ENCODE measurements at regions not wholly inside any gene's neighbourhood (a gene's known extent, or its start where the extent isn't known, plus 50 kb on each side); places are given as distances from the start of the nearest gene placed in this dataset.

DNA sequence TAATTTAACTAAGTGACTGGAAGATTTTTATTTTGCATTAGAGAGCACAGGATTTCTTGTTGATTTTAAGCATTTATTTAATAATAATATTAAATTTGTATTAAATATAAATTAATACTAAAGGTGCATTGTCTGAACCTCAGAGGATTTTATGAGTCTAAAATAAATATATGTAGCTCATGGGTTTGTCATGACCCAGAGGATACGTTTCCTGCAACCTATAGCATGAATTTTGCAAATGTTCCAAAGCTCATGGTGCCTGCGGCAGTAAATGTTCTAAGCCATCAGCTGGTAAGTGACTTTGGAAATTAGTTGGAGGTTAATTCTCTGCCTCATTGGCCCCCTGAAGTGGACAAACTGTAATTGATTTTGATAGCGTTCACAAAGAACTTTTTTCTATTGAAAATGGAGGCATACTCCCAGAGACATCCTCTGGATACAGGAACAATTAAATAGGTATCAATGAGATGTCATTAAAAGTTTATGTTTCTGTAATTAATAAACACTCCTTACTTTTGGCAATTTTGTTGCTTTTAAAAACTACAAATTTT, 397.4 kb downstream of the ANKRD7 start:
- TF ChIP-seq GABPA (IDR thresholded peaks at IDR 0.05; ENCODE audit: low read depth) (no peak), POLR2AphosphoS5 (IDR thresholded peaks at IDR 0.05; ENCODE audit: low read depth) (no peak), SPI1 (IDR thresholded peaks at IDR 0.05; ENCODE audit: borderline replicate concordance, low read depth) (no peak)
- TF ChIP-seq, protein P1, sequence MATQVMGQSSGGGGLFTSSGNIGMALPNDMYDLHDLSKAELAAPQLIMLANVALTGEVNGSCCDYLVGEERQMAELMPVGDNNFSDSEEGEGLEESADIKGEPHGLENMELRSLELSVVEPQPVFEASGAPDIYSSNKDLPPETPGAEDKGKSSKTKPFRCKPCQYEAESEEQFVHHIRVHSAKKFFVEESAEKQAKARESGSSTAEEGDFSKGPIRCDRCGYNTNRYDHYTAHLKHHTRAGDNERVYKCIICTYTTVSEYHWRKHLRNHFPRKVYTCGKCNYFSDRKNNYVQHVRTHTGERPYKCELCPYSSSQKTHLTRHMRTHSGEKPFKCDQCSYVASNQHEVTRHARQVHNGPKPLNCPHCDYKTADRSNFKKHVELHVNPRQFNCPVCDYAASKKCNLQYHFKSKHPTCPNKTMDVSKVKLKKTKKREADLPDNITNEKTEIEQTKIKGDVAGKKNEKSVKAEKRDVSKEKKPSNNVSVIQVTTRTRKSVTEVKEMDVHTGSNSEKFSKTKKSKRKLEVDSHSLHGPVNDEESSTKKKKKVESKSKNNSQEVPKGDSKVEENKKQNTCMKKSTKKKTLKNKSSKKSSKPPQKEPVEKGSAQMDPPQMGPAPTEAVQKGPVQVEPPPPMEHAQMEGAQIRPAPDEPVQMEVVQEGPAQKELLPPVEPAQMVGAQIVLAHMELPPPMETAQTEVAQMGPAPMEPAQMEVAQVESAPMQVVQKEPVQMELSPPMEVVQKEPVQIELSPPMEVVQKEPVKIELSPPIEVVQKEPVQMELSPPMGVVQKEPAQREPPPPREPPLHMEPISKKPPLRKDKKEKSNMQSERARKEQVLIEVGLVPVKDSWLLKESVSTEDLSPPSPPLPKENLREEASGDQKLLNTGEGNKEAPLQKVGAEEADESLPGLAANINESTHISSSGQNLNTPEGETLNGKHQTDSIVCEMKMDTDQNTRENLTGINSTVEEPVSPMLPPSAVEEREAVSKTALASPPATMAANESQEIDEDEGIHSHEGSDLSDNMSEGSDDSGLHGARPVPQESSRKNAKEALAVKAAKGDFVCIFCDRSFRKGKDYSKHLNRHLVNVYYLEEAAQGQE (IDR thresholded peaks at IDR 0.05; ENCODE audit: insufficient replicate concordance, low read depth) = no peak
- TF ChIP-seq, protein P2, sequence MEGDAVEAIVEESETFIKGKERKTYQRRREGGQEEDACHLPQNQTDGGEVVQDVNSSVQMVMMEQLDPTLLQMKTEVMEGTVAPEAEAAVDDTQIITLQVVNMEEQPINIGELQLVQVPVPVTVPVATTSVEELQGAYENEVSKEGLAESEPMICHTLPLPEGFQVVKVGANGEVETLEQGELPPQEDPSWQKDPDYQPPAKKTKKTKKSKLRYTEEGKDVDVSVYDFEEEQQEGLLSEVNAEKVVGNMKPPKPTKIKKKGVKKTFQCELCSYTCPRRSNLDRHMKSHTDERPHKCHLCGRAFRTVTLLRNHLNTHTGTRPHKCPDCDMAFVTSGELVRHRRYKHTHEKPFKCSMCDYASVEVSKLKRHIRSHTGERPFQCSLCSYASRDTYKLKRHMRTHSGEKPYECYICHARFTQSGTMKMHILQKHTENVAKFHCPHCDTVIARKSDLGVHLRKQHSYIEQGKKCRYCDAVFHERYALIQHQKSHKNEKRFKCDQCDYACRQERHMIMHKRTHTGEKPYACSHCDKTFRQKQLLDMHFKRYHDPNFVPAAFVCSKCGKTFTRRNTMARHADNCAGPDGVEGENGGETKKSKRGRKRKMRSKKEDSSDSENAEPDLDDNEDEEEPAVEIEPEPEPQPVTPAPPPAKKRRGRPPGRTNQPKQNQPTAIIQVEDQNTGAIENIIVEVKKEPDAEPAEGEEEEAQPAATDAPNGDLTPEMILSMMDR (IDR thresholded peaks at IDR 0.05; ENCODE audit: insufficient read depth, low read length) = no peak
- no peak overlapping the region for H3K27ac ChIP-seq (replicated peaks)
- H3K4me3 ChIP-seq (replicated peaks; ENCODE audit: insufficient read depth, low read length) = no peak overlapping the region
- no peaks in the 10 kb centered on the region for H3K27me3 ChIP-seq (ENCODE audit: insufficient read depth, poor library complexity, severe bottlenecking)
- DNase-seq (ENCODE audit: low read depth in 1 of 2, low spot score in 1 of 2) = no peak

DNA sequence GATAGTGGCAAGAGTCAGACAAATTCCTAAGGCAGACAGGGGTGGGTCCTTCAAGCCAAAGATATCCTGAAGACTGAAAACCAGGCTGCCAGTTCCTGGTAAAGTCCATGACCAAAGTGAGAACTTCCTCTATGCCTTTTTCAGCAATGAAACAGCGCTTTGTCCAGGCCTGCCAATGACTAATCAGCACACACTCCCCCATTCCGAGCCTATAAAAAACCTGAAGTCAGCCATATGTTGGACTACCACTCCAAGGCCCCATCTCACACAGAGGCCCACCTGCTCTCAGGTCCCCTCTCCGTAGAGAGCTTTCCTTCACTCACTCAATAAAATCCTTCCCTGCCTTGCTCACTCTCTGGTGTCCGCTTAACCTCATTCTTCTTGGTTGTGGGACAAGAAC, 402.2 kb downstream of the ANKRD7 start:
- Histone ChIP-seq H3K27ac (replicated peaks) (no peak overlapping the region), H3K27me3 (ENCODE audit: insufficient read depth, poor library complexity, severe bottlenecking) (no peaks in the 10 kb centered on the region), H3K4me3 (replicated peaks; ENCODE audit: insufficient read depth, low read length) (no peak overlapping the region)
- TF ChIP-seq, protein P1 (IDR thresholded peaks at IDR 0.05; ENCODE audit: insufficient replicate concordance, low read depth) = no peak
- TF ChIP-seq GABPA (IDR thresholded peaks at IDR 0.05; ENCODE audit: low read depth) (no peak), POLR2AphosphoS5 (IDR thresholded peaks at IDR 0.05; ENCODE audit: low read depth) (no peak), SPI1 (IDR thresholded peaks at IDR 0.05; ENCODE audit: borderline replicate concordance, low read depth) (no peak)
- TF ChIP-seq, protein P2 (IDR thresholded peaks at IDR 0.05; ENCODE audit: insufficient read depth, low read length) = no peak
- DNase-seq (ENCODE audit: low read depth in 1 of 2, low spot score in 1 of 2) = no peak

DNA sequence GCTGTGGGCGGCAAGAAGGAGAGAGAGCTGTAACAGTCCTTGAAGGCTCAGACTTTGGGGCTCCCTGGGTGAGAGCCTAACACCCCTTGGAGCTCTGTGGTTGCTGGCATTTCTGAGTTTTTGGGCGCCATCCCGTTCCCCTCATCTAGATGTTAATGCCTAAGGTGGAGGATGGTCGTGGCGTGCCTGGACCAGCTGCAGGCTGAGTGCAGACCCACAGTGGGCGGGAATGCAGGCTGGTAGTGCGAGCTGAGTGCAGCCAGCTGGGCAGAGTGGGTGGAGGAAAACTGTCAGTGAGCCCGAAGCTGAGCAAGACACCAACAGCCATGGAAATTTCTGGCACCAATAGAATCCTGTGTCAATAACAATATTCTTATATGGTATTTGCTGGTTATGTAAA, 403.0 kb downstream of the ANKRD7 start:
- TF ChIP-seq, protein P1 (IDR thresholded peaks at IDR 0.05; ENCODE audit: insufficient replicate concordance, low read depth) = no peak
- TF ChIP-seq POLR2AphosphoS5 (IDR thresholded peaks at IDR 0.05; ENCODE audit: low read depth) (no peak), SPI1 (IDR thresholded peaks at IDR 0.05; ENCODE audit: borderline replicate concordance, low read depth) (no peak), GABPA (IDR thresholded peaks at IDR 0.05; ENCODE audit: low read depth) (no peak)
- TF ChIP-seq, protein P2 (IDR thresholded peaks at IDR 0.05; ENCODE audit: insufficient read depth, low read length) = no peak
- DNase-seq (ENCODE audit: low read depth in 1 of 2, low spot score in 1 of 2) = no peak
- no peak overlapping the region for H3K27ac ChIP-seq (replicated peaks)

More for the DNA sequence above, 403.0 kb downstream of the ANKRD7 start:
- H3K4me3 ChIP-seq (replicated peaks; ENCODE audit: insufficient read depth, low read length) = no peak overlapping the region
- H3K27me3 ChIP-seq (ENCODE audit: insufficient read depth, poor library complexity, severe bottlenecking) = no peaks in the 10 kb centered on the region
